Skeletal muscle tissue (tissue), 3 donors: ENCODE measurements at regions not wholly inside any gene's neighbourhood (a gene's known extent, or its start where the extent isn't known, plus 50 kb on each side); places are given as distances from the start of the nearest gene placed in this dataset.

ENCODE experiments used
- H3K27ac ChIP-seq: one replicate; pipeline ENCODE4 v1.7.0; 2013; ENCODE audit warnings: mild to moderate bottlenecking, low read depth, low read length, inconsistent platforms
- H3K27me3 ChIP-seq, 3 donors: one replicate each; pipeline ENCODE4 v1.7.0; 2013; ENCODE audit warnings: low read length in 3 of 3; ENCODE audit not compliant: control insufficient read depth in 3 of 3, insufficient read depth in 3 of 3
- H3K36me3 ChIP-seq, 3 donors: one replicate each; pipeline ENCODE4 v1.7.0; 2013; ENCODE audit warnings: low read length in 3 of 3; ENCODE audit not compliant: control insufficient read depth in 3 of 3, insufficient read depth in 3 of 3
- H3K4me1 ChIP-seq, 3 donors: one replicate each; pipeline ENCODE4 v1.7.0; 2013; ENCODE audit warnings: low read length in 3 of 3, mild to moderate bottlenecking in 3 of 3; ENCODE audit not compliant: control insufficient read depth in 3 of 3, insufficient read depth in 3 of 3
- H3K4me3 ChIP-seq, 3 donors: one replicate each; pipeline ENCODE4 v1.7.0; 2013; ENCODE audit warnings: low read length in 3 of 3
- H3K9ac ChIP-seq, 3 donors: one replicate each; pipeline ENCODE4 v1.7.0; 2013; ENCODE audit warnings: low read length in 3 of 3, mild to moderate bottlenecking in 3 of 3, moderate library complexity in 2 of 3, low read depth in 1 of 3
- H3K9me3 ChIP-seq, 3 donors: one replicate each; pipeline ENCODE4 v1.7.0; 2013; ENCODE audit warnings: low read length in 3 of 3; ENCODE audit not compliant: control insufficient read depth in 3 of 3
- donor health status: Osteomylitis.

DNA sequence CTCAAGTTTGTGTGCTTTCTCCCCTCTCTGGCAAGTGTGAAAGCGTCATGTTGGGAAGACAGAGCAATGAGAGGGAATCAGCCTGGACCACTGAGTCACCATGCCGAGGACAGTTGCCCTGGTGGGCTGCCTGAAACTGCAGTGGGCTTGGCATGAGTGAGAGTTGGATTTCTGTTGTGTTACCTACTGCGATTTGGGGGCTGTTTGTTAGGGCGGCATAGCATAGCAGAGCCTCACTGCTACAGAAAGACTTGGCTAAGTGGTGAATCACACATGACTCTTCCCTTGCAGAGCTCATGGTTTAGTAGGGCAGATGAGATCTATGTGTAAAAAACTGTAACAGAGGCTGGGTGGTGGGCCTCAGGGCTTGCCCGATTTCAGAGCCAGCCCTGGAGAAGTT, 324.6 kb downstream of the C16orf95 start:
- Histone ChIP-seq H3K27me3 (peaks cover 37 to 67% (median 65%) of the 10 kb centered on the region in 3 donors), H3K4me1 (peaks cover 0 to 13% (median 2%) of the 10 kb centered on the region in 3 donors), H3K9me3 (no peaks in the 10 kb centered on the region), H3K27ac (no peak overlapping the region), H3K4me3 (no peak overlapping the region), H3K9ac (no peak overlapping the region), H3K36me3 (no peaks in the 10 kb centered on the region)

DNA sequence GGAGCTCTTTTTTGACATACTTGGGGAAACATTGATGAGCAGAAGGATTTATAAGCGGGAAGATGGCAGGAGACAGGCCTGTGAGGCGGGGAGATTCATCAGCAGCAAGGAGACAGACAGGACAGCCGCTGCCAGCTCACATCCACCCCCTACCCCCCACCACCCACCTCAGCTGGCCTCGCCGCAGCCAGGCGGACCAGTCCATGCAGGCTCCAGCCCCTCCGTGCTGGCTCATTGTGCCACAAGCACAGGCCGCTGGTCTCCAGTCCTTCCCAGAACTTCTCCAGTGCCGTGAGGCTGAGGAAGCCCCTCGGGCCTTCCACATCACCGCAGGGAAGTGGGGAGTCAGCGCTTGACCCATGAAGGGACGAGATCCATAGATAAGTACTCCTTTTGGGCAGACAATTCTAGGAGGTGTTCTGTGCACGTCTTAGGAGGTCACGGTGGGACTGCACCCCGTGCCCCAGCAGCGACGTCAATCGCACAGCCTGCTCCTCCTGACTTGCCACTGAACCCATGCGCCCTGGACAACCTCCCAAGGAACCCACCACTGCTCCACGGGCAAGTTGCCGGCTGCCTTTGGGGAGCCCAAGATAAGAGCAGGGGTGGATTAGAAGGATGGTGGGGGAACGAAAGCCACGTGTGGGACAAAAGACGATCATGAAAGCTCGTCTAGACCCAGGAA, 323.6 kb downstream of the C16orf95 start:
- no peak overlapping the region for H3K9ac ChIP-seq
- peaks cover 0 to 4% (median 0%) of the 10 kb centered on the region in 3 donors for H3K4me1 ChIP-seq
- H3K27me3 ChIP-seq, result peaks cover 35 to 67% (median 60%) of the 10 kb centered on the region in 3 donors
- no peak overlapping the region for H3K27ac ChIP-seq
- H3K36me3 ChIP-seq, result no peaks in the 10 kb centered on the region
- no peak overlapping the region for H3K4me3 ChIP-seq
- H3K9me3 ChIP-seq, result no peaks in the 10 kb centered on the region

DNA sequence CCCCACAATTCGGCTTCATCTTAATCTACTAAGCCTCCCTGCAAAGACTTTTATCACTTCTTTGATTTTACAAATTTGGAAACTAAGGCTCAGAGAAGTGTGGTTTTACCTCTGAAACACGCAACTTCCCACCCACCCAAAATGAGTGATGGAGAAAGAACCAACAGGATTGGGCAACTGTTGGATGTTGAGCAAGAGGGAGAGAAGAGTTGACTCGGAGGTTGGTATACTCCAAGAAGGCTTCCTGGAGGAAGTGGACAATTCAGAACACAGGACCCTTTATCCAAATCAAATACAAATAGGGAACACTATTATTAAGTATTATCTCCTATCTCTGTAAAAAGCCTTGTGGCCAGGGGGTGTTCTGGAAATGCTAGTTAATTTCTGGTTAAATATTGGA, 323.0 kb downstream of the C16orf95 start:
- Histone ChIP-seq H3K27me3 (peaks cover 37 to 62% (median 54%) of the 10 kb centered on the region in 3 donors), H3K27ac (no peak overlapping the region), H3K9ac (no peak overlapping the region), H3K36me3 (no peaks in the 10 kb centered on the region), H3K9me3 (no peaks in the 10 kb centered on the region), H3K4me3 (no peak overlapping the region), H3K4me1 (peaks cover 0 to 3% (median 0%) of the 10 kb centered on the region in 3 donors)

DNA sequence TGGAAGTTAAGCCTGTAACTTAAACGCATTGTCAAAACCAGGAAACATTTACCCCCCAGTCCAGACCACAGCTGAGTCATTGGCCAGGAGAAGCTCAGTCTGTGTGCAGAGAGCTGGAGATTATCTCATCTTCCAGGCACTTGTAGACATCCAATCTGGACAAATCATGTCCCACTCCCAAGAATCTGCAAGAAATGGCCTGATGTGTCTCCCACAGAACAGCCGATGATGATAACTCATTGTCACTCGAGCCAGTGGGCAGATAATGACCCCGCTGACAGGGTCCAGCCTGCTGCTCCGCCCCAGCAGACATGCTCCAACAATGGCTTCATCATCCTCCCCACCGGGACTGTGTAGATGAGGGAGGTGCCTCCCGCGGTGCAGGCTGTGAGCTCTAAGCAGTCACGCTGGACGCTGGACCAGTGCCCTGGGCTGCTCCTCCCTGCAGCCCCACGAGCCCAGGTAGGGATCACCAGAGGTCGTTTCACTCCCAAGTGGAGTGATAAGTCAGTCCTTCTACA, 322.5 kb downstream of the C16orf95 start:
- Histone ChIP-seq H3K27ac (no peak overlapping the region), H3K4me1 (peaks cover 0 to 6% (median 0%) of the 10 kb centered on the region in 3 donors), H3K9me3 (no peaks in the 10 kb centered on the region), H3K4me3 (no peak overlapping the region), H3K27me3 (peaks cover 34 to 57% (median 54%) of the 10 kb centered on the region in 3 donors), H3K36me3 (no peaks in the 10 kb centered on the region), H3K9ac (no peak overlapping the region)

DNA sequence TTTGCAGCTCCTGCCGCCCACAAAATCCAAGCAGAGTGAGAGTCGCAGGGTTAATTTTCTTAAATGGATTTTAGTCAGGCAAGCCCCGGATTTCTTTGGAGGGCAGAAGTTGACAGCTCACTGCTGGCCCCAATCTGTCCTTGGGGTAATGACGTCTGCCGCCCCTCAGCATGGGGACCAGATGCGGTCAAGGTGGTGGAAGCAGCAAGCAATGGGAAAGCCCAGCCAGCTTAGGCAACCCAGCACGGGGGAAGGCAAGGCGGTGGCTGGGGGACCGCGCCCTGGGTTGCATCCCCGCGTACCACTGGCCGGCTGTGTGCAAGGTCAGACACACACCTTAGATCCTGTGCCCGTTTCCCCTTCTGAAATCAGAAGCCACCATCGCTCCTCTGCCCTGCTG, 321.7 kb downstream of the C16orf95 start:
- H3K4me1 ChIP-seq, result peaks cover 0 to 6% (median 0%) of the 10 kb centered on the region in 3 donors
- H3K36me3 ChIP-seq, result no peaks in the 10 kb centered on the region
- H3K9me3 ChIP-seq, result no peaks in the 10 kb centered on the region
- peaks cover 30 to 56% (median 50%) of the 10 kb centered on the region in 3 donors for H3K27me3 ChIP-seq
- H3K9ac ChIP-seq, result no peak overlapping the region
- no peak overlapping the region for H3K4me3 ChIP-seq
- no peak overlapping the region for H3K27ac ChIP-seq

DNA sequence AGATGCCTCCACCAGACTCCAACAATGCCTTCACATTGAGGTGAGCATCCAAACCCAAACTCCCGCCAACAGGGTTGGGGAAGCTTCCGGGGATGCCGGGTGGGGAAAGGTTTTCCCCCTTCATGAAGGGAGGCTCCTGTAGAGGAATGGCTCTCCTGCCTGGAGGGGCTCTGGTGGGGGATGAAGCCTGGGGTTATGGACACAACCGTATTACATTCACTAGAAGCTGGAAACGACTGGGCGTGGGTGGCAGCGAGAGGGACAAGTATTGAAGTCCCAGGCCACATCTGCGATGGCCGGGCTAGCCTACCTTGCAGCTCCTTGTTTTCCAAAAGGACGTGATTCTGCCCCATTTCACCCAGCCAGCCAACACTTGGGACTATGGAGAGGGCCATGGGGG, 321.1 kb downstream of the C16orf95 start:
- H3K9me3 ChIP-seq, result no peaks in the 10 kb centered on the region
- H3K27ac ChIP-seq, result no peak overlapping the region
- H3K9ac ChIP-seq, result no peak overlapping the region
- H3K27me3 ChIP-seq, result peaks cover 25 to 53% (median 47%) of the 10 kb centered on the region in 3 donors
- no peak overlapping the region for H3K4me3 ChIP-seq
- H3K36me3 ChIP-seq, result no peaks in the 10 kb centered on the region
- peaks cover 0 to 6% (median 0%) of the 10 kb centered on the region in 3 donors for H3K4me1 ChIP-seq

DNA sequence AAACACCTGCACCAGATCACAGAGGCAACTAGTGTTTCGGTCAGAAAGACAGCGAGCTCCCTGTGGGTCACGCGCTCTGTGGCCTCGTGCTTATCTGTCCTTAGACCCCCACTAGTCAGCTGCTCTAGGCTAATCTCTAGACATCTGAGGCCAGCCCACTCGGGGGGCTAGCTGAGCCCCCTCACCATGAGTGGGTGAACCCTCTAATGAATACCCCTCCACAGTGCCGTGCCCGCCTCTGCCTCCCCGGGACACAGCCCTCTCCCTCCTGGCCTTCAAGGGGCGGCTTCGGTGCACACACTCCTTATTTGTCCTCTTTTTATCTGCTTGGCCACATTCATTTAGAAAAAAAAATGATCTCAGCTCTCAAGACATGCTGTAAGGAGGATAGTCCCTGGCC, 320.1 kb downstream of the C16orf95 start:
- Histone ChIP-seq H3K4me1 (peaks cover 0 to 6% (median 0%) of the 10 kb centered on the region in 3 donors), H3K27me3 (peaks cover 25 to 50% (median 47%) of the 10 kb centered on the region in 3 donors), H3K36me3 (no peaks in the 10 kb centered on the region), H3K4me3 (no peak overlapping the region), H3K9me3 (no peaks in the 10 kb centered on the region), H3K9ac (no peak overlapping the region), H3K27ac (no peak overlapping the region)

DNA sequence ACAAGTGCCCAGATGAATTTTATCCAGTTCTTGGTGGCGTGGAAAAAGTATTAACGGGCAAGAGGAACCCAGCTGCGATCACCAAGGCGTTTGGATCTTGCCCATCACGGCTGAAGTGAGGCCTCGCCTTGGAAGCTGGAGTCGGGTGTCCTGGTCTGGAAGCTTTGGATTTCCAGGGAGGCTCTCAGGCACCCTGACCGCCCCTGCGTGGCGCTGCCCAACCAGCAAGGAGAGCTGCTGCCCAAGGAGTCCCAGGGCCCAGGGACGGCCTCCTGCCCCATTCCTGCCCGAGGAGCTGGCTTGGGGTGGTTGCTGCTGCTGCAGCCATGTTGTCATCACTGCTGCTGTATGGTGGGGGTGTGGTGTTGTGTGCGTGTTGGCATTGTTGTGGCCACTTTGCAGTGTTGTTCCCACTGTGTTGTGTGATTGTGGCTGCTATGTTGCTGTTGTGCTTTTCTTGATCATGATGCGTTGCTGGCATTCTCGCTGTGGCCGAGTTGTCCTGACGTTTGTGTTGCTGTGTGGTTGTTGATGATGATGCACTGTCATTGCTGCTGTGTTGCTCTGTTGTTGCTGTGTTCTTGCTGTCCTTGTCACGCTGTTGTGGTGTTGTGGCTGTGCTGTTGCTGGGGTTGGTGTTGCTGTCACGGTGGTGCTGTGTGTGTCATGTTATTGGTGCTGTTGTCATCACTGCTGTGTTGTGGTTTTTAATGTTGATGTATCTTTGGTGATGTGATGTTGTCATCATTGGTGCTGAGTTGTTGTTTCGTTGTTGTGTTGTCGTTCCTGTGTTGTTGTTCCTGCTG, 318.8 kb downstream of the C16orf95 start:
- Histone ChIP-seq H3K4me1 (peaks cover 0 to 14% (median 0%) of the 10 kb centered on the region in 3 donors), H3K9me3 (no peaks in the 10 kb centered on the region), H3K27ac (no peak overlapping the region), H3K27me3 (peaks cover 19 to 43% (median 39%) of the 10 kb centered on the region in 3 donors), H3K9ac (no peak overlapping the region), H3K4me3 (no peak overlapping the region), H3K36me3 (no peaks in the 10 kb centered on the region)

DNA sequence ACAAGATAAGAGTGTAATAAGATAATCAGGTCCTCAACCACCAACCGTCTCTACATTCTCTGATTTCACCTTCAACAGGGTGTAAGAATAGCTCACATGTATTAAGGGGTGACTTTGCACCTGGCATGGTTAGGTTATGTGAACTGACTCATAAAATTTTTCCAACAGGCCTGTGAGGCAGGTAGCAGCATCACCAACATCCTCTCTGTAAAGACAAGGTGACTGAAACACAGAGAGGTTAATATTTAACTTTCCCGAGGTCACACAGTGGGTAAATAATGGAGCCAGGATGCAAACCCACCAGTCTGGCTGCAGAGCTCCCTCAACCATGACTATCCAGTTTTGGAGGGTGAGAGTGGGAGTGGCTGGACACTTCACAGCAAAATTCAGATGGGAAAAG, 317.2 kb downstream of the C16orf95 start:
- Histone ChIP-seq H3K27me3 (peaks cover 11 to 31% (median 24%) of the 10 kb centered on the region in 3 donors), H3K27ac (no peak overlapping the region), H3K9ac (no peak overlapping the region), H3K9me3 (peaks cover 0 to 2% (median under 1%) of the 10 kb centered on the region in 3 donors), H3K4me3 (no peak overlapping the region), H3K36me3 (no peaks in the 10 kb centered on the region), H3K4me1 (peaks cover 0 to 11% (median 0%) of the 10 kb centered on the region in 3 donors)
